ENCODE measurements at regions not wholly inside any gene's neighbourhood (a gene's known extent, or its start where the extent isn't known, plus 50 kb on each side); places are given as distances from the start of the nearest gene placed in this dataset.

GRCh38 chr11:129580278-129580677, 204.6 kb downstream of the BARX2 start:
- POLR2A ChIA-PET, result no interaction called here
- H3K4me1 ChIP-seq (replicated peaks in 1 of 2; ENCODE audit: control insufficient read depth in 2 of 2, insufficient read depth in 2 of 2, low read length in 2 of 2), result no peaks in the 10 kb centered on the region
- in situ Hi-C loops (cut with MboI), result no loop called here
- no peak overlapping the region for H3K9ac ChIP-seq (ENCODE audit: insufficient read depth in 1 of 2, low read depth in 2 of 2, low read length in 2 of 2)
- no peaks in the 10 kb centered on the region for H3K79me2 ChIP-seq (ENCODE audit: control insufficient read depth, insufficient read depth, low read length)
- no peak overlapping the region for H3K27ac ChIP-seq (ENCODE audit: extremely low read depth, low read depth, low read length)
- H3K36me3 ChIP-seq (ENCODE audit: control insufficient read depth, insufficient read depth, low read length), result no peaks in the 10 kb centered on the region
- DNase-seq (ENCODE audit: extremely low read depth in 1 of 4, low spot score in 3 of 4) (no peak), FAIRE-seq (no peak), ATAC-seq (peak; percentile 42; the same call in 2 of the 3 replicates)
- no peaks in the 10 kb centered on the region for H4K20me1 ChIP-seq (replicated peaks; ENCODE audit: control insufficient read depth, insufficient read depth, low read length)
- no TSS peak for BruUV-seq (replicated peaks)
- intact Hi-C loops (cut with micrococcal nuclease), result no loop called here
- H2AFZ ChIP-seq (ENCODE audit: low read depth, low read length), result no peak overlapping the region
- no peak overlapping the region for H3K4me3 ChIP-seq
- H3K9me1 ChIP-seq (ENCODE audit: control insufficient read depth, insufficient read depth, low read length), result no peaks in the 10 kb centered on the region
- H3K27me3 ChIP-seq (ENCODE audit: control insufficient read depth in 2 of 2, insufficient read depth in 2 of 2, low read length in 2 of 2), result peaks cover 5 to 27% of the 10 kb centered on the region in 2 experiments; a peak in 3 of 5 replicates
- no peaks in the 10 kb centered on the region for H3K9me3 ChIP-seq (replicated peaks; ENCODE audit: control insufficient read depth, insufficient read depth, low read depth, low read length)
- TF ChIP-seq MXD1 (CRISPR knock-in tag; IDR thresholded peaks at IDR 0.05; ENCODE audit: borderline replicate concordance, poor library complexity, severe bottlenecking) (no peak), XRCC4 (IDR thresholded peaks at IDR 0.05; ENCODE audit: extremely low read depth, insufficient read depth, insufficient read length) (no peak), GMEB1 (CRISPR knock-in tag; IDR thresholded peaks at IDR 0.05) (no peak), CBFA2T3 (IDR thresholded peaks at IDR 0.05) (no peak)
- CTCF ChIA-PET (ENCODE audit: low intra/inter-chr PET ratio), result interaction anchor here (0.6 kb wide), 1 partner anchor 46 kb away, joined by 3 read pairs; no protein-coding TSS in a partner anchor
- no peak overlapping the region for H3K4me2 ChIP-seq (ENCODE audit: insufficient read depth, low read length)
- WGBS (ENCODE audit: insufficient coverage, low coverage, missing lambda C conversion rate), result 0% methylated on average over 9 of the region's 10 CpGs

Data from K562 (cell line).